GM12878 (cell line): ENCODE measurements at regions not wholly inside any gene's neighbourhood (a gene's known extent, or its start where the extent isn't known, plus 50 kb on each side); places are given as distances from the start of the nearest gene placed in this dataset.

Experiments
- ATAC-seq: fragments of 200-7000 bp; cut with Tn5 transposase; 3 replicates; pipeline ENCODE4 v1.9.1; 2020; ENCODE audit warnings: mild to moderate bottlenecking, moderate library complexity
- BruUV-seq: library from RNA; stranded (reverse); fragments of 400-500 nt; replicated peaks from 2 replicates; lab custom pipeline; 2021; lab: Mats Ljungman, UMichigan
- CTCF ChIA-PET: fragments of 300-600 bp; sonication (Branson Sonifier 250); formaldehyde crosslinking; extraction: SDS; loops from one replicate; lab custom pipeline; 2021; ENCODE audit warnings: inconsistent platforms; lab: Yijun Ruan, JAX
- POLR2A ChIA-PET: fragments of 350-600 bp; formaldehyde crosslinking; extraction: SDS; loops from one replicate; lab custom pipeline; 2021; ENCODE audit warnings: inconsistent platforms; lab: Charles Lee
- RAD21 ChIA-PET: fragments of 300-600 bp; sonication (Branson Sonifier 250); formaldehyde crosslinking; loops from one replicate; lab custom pipeline; 2023; ENCODE audit warnings: antibody characterized with exemption; ENCODE audit not compliant: unreplicated experiment; lab: Charles Lee
- SMC1A ChIA-PET: fragments of 300-600 bp; sonication (Branson Sonifier 250); formaldehyde crosslinking; loops from one replicate; lab custom pipeline; 2023; ENCODE audit not compliant: unreplicated experiment, uncharacterized antibody; lab: Charles Lee
- DNase-seq: peaks from one replicate; pipeline ENCODE4 v3.0.0-alpha.2; 2011; ENCODE audit warnings: low read depth, low spot score
- FAIRE-seq: peaks from 3 replicates; lab custom pipeline; 2011; peaks lifted over from hg19 to GRCh38; lab: Jason Lieb, UNC
- H2AFZ ChIP-seq: 2 replicates; pipeline ENCODE4 v1.6.0; 2011; ENCODE audit warnings: low read depth, low read length, control low read depth; ENCODE audit not compliant: control insufficient read depth
- H3K27ac ChIP-seq: 2 replicates; pipeline ENCODE4 v1.5.1; 2011; ENCODE audit warnings: control low read depth; ENCODE audit not compliant: control insufficient read depth, insufficient read depth
- H3K27me3 ChIP-seq, 2 experiments: replicated peaks in 1 of 2; 2 replicates each; pipeline versions ENCODE4 v1.6.0 to v1.6.1; 2011; ENCODE audit warnings: low read length in 1 of 2; ENCODE audit not compliant: control insufficient read depth in 2 of 2, insufficient read depth in 2 of 2
- H3K36me3 ChIP-seq, 2 experiments: 2 replicates each; pipeline ENCODE4 v1.5.1; 2011; ENCODE audit warnings: low read length in 1 of 2; ENCODE audit not compliant: control insufficient read depth in 2 of 2, insufficient read depth in 2 of 2
- H3K4me1 ChIP-seq: 2 replicates; pipeline ENCODE4 v1.6.1; 2011; ENCODE audit warnings: mild to moderate bottlenecking, low read length, moderate library complexity, mixed read lengths; ENCODE audit not compliant: control insufficient read depth, insufficient read depth
- H3K4me2 ChIP-seq: 2 replicates; pipeline ENCODE4 v1.6.0; 2011; ENCODE audit warnings: control low read depth; ENCODE audit not compliant: control insufficient read depth, insufficient read depth
- H3K4me3 ChIP-seq: fragments of 200-600 bp; sonication (generic); 2 replicates; pipeline ENCODE4 v1.5.1; 2016
- H3K79me2 ChIP-seq: 2 replicates; pipeline ENCODE4 v1.6.0; 2011; ENCODE audit warnings: low read length; ENCODE audit not compliant: control insufficient read depth, insufficient read depth
- H3K9ac ChIP-seq: 2 replicates; pipeline ENCODE4 v1.8.0; 2011; ENCODE audit warnings: low read length, control low read depth, mixed read lengths; ENCODE audit not compliant: control insufficient read depth, insufficient read depth
- H3K9me3 ChIP-seq: replicated peaks from 3 replicates; pipeline ENCODE4 v1.5.1; 2011; ENCODE audit warnings: mild to moderate bottlenecking, low read length; ENCODE audit not compliant: control insufficient read depth, insufficient read depth
- H4K20me1 ChIP-seq: 2 replicates; pipeline ENCODE4 v1.6.0; 2011; ENCODE audit not compliant: control insufficient read depth, insufficient read depth
- CHD4 ChIP-seq: fragments of 200-600 bp; sonication (generic); IDR thresholded peaks from 2 replicates; pipeline ENCODE4 v1.6.1; 2016; ENCODE audit warnings: mild to moderate bottlenecking
- CREB1 ChIP-seq: IDR thresholded peaks from 2 replicates; pipeline ENCODE4 v1.6.1; 2012; ENCODE audit warnings: low read depth, mild to moderate bottlenecking, inconsistent platforms
- NRF1 ChIP-seq: conservative IDR thresholded peaks from 2 replicates; pipeline ENCODE4 v1.6.1; 2011; ENCODE audit warnings: mild to moderate bottlenecking, low read depth, low read length, improper control_type of control experiment
- RCOR1 ChIP-seq: conservative IDR thresholded peaks from 2 replicates; pipeline ENCODE4 v1.6.1; 2012; ENCODE audit warnings: low read depth, low read length, improper control_type of control experiment
- RELA ChIP-seq: fragments of 450-650 bp; IDR thresholded peaks from 2 replicates; pipeline ENCODE4 v1.8.0; 2014; ENCODE audit warnings: borderline replicate concordance; ENCODE audit not compliant: partially characterized antibody
- RUNX3 ChIP-seq: IDR thresholded peaks from 2 replicates; pipeline ENCODE4 v1.6.1; 2012; ENCODE audit warnings: low read length, inconsistent platforms
- TCF7 ChIP-seq: IDR thresholded peaks from 2 replicates; pipeline ENCODE4 v1.6.1; 2014; ENCODE audit warnings: antibody characterized with exemption, borderline replicate concordance
- WGBS: methylation state at CpG from one replicate; pipeline ENCODE4 v1.1.6; 2016; ENCODE audit warnings: low lambda C conversion rate; ENCODE audit not compliant: insufficient replicate concordance, insufficient coverage; ENCODE audit errors: missing lambda C conversion rate; 5-methylcytosine and 5-hydroxymethylcytosine counted together
- in situ Hi-C: fragments of 300-500 bp; cut with MboI; formaldehyde crosslinking; loops from 9 replicates; pipeline ENCODE4 v1.14.3; 2018; ENCODE audit warnings: mixed read lengths
- intact Hi-C: fragments of 100-400 bp; cut with micrococcal nuclease; formaldehyde crosslinking; loops from one replicate; pipeline ENCODE4 v1.14.2; 2022; ENCODE audit not compliant: unreplicated experiment
- TF ChIP-seq, protein P1 (sequence below): fragments of 450-650 bp; IDR thresholded peaks from 2 replicates; pipeline ENCODE4 v1.6.1; 2017; ENCODE audit warnings: mild to moderate bottlenecking, low read depth, inconsistent platforms; ENCODE audit not compliant: poor library complexity, severe bottlenecking
- TF ChIP-seq, protein P2 (sequence below): fragments of 450-650 bp; formaldehyde crosslinking; IDR thresholded peaks from 2 replicates; pipeline ENCODE4 v1.4.0; 2022; ENCODE audit warnings: mild to moderate bottlenecking, moderate library complexity

DNA sequence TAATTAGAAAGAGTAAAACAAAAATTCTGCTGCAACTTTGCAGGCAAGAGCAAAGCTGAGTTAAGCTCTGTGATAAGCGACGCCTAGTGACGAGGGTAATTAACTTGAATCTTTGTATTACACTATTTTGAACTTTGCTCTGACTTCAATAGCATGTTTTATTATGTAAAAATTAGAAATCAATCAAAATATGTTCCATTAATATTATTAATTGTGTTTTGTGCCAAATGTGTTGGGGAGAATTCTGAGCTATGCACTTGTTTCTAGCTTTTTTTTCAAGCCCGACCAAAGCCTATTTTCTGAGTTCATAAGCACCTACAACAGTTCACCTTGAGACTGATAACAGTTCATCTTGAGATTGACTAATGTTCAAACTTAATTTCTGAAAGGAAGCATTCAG lies 90.1 kb upstream of the PDE3A start:
- no peaks in the 10 kb centered on the region for H3K79me2 ChIP-seq
- H3K27me3 ChIP-seq = no peaks in the 10 kb centered on the region
- POLR2A ChIA-PET = no interaction called here
- no peaks in the 10 kb centered on the region for H4K20me1 ChIP-seq
- CTCF ChIA-PET = no interaction called here
- no peak overlapping the region for H3K4me2 ChIP-seq
- FAIRE-seq (no peak), DNase-seq (no peak)
- H3K4me3 ChIP-seq = no peak overlapping the region
- RAD21 ChIA-PET = no interaction called here
- no peak overlapping the region for H3K9ac ChIP-seq
- 10% methylated on average over 4 of the region's 4 CpGs for WGBS
- H3K9me3 ChIP-seq = no peaks in the 10 kb centered on the region
- H3K27ac ChIP-seq = no peak overlapping the region
- H3K4me1 ChIP-seq = no peaks in the 10 kb centered on the region
- in situ Hi-C loops = no loop called here
- TF ChIP-seq, protein P1, sequence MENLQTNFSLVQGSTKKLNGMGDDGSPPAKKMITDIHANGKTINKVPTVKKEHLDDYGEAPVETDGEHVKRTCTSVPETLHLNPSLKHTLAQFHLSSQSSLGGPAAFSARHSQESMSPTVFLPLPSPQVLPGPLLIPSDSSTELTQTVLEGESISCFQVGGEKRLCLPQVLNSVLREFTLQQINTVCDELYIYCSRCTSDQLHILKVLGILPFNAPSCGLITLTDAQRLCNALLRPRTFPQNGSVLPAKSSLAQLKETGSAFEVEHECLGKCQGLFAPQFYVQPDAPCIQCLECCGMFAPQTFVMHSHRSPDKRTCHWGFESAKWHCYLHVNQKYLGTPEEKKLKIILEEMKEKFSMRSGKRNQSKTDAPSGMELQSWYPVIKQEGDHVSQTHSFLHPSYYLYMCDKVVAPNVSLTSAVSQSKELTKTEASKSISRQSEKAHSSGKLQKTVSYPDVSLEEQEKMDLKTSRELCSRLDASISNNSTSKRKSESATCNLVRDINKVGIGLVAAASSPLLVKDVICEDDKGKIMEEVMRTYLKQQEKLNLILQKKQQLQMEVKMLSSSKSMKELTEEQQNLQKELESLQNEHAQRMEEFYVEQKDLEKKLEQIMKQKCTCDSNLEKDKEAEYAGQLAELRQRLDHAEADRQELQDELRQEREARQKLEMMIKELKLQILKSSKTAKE = no peak
- TF ChIP-seq CHD4 = no peak
- no peak for TF ChIP-seq RELA
- TF ChIP-seq, protein P2, sequence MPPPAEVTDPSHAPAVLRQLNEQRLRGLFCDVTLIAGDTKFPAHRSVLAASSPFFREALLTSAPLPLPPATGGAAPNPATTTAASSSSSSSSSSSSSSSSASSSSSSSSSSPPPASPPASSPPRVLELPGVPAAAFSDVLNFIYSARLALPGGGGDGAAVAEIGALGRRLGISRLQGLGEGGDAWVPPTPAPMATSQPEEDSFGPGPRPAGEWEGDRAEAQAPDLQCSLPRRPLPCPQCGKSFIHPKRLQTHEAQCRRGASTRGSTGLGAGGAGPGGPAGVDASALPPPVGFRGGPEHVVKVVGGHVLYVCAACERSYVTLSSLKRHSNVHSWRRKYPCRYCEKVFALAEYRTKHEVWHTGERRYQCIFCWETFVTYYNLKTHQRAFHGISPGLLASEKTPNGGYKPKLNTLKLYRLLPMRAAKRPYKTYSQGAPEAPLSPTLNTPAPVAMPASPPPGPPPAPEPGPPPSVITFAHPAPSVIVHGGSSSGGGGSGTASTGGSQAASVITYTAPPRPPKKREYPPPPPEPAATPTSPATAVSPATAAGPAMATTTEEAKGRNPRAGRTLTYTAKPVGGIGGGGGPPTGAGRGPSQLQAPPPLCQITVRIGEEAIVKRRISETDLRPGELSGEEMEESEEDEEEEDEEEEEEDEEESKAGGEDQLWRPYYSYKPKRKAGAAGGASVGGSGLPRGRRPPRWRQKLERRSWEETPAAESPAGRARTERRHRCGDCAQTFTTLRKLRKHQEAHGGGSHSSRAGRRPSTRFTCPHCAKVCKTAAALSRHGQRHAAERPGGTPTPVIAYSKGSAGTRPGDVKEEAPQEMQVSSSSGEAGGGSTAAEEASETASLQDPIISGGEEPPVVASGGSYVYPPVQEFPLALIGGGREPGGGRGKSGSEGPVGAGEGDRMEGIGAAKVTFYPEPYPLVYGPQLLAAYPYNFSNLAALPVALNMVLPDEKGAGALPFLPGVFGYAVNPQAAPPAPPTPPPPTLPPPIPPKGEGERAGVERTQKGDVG (CRISPR knock-in tag) = no peak
- TF ChIP-seq RCOR1 = no peak
- no peak for TF ChIP-seq TCF7
- TF ChIP-seq NRF1 = no peak
- TF ChIP-seq RUNX3 = no peak
- no peak for TF ChIP-seq CREB1
- TF ChIP-seq, all 136 proteins: peak for 0
- H3K36me3 ChIP-seq = no peaks in the 10 kb centered on the region
- intact Hi-C loops = no loop called here
- BruUV-seq = no TSS peak
- ATAC-seq = no peak
- SMC1A ChIA-PET = interaction anchor here (0.6 to 1.1 kb wide), 2 partner anchors 16 to 555 kb away, joined by 3 to 4 read pairs; no protein-coding TSS in a partner anchor
- H2AFZ ChIP-seq = no peak overlapping the region
